ENCODE measurements at regions not wholly inside any gene's neighbourhood (a gene's known extent, or its start where the extent isn't known, plus 50 kb on each side); places are given as distances from the start of the nearest gene placed in this dataset.
A peak's percentile ranks its signal among the peaks of the same experiment; 100 is the strongest.
"Not testable (repeated sequence)": the region's sequence is repeated elsewhere in the genome, so short reads cannot be mapped to it uniquely, and the experiment has no call there.

DNA sequence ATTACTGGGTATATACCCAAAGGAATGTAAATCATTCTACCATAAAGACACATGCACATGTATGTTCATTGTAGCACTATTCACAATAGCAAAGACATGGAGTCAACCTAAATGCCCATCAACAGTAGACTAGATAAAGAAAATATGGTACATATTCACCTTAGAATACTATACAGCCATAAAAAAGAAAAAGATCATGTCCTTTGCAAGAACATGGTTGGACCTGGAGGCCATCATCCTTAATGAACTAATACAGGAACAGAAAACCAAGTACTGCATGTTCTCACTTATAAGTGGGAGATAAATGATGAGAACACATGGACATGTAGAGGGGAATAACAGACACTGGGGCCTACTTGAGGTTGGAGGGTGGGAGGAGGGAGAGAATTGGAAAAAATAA lies 133.2 kb upstream of the RASA1 start:
- DNase-seq (ENCODE audit: low read depth) = not testable (repeated sequence)

- DNase-seq (ENCODE audit: low read depth) = no peak
Observed at GRCh38 chr5:87136096-87136495, 131.6 kb upstream of the RASA1 start.

- no peak for DNase-seq (ENCODE audit: low read depth)
Observed at GRCh38 chr5:87136733-87137132, 130.9 kb upstream of the RASA1 start.

GRCh38 chr5:87137283-87137682 lies 130.4 kb upstream of the RASA1 start:
- DNase-seq (ENCODE audit: low read depth) = no peak

- no peak for DNase-seq (ENCODE audit: low read depth)
Observed at GRCh38 chr5:87138091-87138805, 129.4 kb upstream of the RASA1 start.

DNA sequence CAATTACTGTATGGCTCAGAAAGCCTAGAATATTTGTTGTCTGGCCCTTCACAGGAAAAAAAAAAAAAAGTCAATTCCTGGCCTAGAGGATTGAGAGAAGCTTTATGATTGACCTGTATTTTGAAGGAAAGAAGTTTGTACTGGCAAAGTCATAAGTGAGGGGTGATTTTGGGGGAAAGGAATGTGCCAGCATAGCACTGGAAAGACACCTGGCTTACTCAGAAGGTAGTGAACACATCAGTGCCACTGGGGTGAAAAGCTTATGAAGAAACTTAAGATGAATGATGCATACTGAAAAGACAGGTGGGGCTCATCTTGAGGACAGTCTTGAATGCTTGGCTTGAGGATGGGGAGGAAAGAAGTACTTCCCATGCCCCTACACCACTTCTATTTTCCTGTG lies 127.9 kb upstream of the RASA1 start:
- DNase-seq (ENCODE audit: low read depth) = no peak

DNA sequence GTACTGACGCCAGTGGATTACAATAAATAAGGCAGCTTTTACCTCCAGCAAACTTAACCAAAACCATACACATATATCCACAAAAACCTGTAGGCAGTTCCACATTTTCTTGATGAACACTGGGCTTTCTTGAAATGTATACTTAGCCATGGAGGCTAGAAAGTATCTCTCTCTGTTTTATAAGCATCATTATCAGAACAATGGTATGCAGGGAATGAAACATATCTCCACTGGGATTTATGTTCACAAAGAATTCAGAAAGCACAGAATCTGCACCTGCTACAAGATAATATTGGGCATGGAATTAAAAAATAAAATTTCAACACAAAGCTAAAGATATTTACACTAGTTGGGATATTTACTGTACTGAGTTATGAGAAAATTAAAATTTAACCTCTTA lies 126.1 kb upstream of the RASA1 start:
- DNase-seq (ENCODE audit: low read depth) = peak; percentile 60

- peak; percentile 37 for DNase-seq (ENCODE audit: low read depth)
Observed at GRCh38 chr5:87145853-87146252, 121.8 kb upstream of the RASA1 start.

DNA sequence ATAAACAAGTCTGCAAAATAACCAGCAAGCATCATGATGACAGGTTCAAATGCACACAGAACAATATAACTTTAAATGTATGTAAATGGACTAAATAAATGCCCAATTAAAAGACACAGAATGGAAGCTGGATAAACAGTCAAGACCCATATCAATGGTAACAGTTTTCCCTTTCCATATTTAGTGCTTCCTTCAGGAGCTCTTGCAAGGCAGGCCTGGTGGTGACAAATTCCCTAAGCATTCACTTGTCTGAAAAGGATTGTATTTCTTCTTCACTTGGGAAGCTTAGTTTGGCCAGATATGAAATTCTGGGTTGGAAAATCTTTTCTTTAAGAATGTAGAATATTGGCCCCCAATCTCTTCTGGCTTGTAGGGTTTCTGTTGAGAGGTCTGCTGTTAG lies 120.2 kb upstream of the RASA1 start:
- DNase-seq (ENCODE audit: low read depth) = peak; percentile 46

- no peak for DNase-seq (ENCODE audit: low read depth)
Observed at GRCh38 chr5:87150630-87151029, 117.1 kb upstream of the RASA1 start.

- peak; percentile 94 for DNase-seq (ENCODE audit: low read depth)
Observed at GRCh38 chr5:87151547-87151946, 116.1 kb upstream of the RASA1 start.

DNA sequence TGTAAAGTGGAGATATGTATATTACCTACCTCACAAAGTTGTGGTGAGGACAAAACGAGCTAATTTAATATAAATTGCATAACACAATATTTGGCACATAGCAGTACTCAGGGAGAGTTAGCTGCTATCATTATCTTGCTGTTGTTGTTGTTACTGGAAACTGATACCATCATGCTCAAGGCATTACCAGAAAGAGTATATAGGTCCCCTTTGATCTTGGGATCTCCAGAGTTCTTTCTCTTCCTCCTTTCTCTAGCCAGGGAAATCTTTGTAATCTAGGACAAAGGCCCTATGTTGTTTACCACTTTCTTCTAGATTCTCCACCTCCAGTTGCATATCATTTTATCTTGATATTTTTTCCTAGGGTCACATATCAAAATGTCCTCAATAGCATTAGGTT lies 114.8 kb upstream of the RASA1 start:
- no peak for DNase-seq (ENCODE audit: low read depth)

- DNase-seq (ENCODE audit: low read depth) = peak; percentile 53
Observed at GRCh38 chr5:87154191-87154590, 113.5 kb upstream of the RASA1 start.

GRCh38 chr5:87155106-87155505 lies 112.6 kb upstream of the RASA1 start:
- no peak for DNase-seq (ENCODE audit: low read depth)

- DNase-seq (ENCODE audit: low read depth) = peak; percentile 71
Observed at GRCh38 chr5:87156631-87157030, 111.1 kb upstream of the RASA1 start.

DNA sequence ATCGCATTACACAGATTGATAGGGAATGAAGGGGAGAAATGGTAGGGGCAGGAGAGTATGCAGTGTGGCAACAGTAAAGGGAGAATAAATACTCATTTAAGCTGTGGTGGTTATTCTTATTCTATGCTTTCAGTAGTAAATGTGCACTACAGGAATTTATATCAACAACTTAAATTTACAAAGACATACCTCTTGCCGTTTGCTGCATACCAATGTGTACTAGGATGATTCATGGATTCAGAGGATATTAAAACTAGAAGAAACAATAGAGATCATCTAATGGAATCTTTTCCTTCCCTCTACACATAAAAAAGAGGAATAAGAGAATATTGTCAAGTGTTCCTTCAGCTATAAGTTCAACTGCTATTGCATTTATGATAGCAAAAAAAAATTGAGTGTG lies 103.3 kb upstream of the RASA1 start:
- no peak for DNase-seq (ENCODE audit: low read depth)

GRCh38 chr5:87169300-87169991 lies 98.2 kb upstream of the RASA1 start:
- peak; percentile 41 for DNase-seq (ENCODE audit: low read depth)

DNA sequence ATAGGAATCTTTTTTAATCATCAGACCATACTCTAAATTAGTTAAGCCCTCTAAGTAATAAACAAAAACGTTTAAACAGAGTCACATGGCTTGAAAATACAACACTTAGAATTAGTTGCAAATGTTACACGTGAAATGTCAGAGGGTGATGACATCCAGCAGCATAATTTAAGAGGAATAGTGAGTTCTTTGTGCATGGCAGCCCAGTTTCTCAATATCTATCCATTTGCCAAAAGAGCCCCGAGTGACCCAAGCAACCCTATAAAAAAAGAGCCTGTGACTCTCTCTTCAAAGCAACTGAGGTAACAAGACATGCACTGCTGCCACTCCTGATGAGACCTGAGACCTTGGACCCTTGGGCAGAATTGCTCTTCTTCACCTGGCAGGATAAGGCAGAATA lies 96.9 kb upstream of the RASA1 start:
- no peak for DNase-seq (ENCODE audit: low read depth)

DNA sequence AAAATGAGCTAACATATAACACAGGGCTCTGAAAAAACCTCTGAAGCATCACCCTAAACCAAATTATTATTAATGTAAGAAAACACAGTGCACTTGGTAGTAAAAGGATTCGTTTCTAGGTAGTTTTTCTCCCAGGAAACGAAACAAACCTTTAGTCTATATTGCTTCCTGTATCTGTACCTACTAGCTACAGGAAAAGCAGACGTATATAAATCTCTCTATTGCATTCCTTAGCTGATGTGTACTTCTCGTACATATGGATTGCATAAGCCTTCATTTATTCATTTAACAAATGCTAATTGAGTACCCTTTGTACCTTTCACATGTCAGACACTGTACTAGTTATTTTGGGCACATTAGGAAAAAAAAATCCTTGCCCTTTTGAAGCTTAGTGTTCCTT lies 85.0 kb upstream of the RASA1 start:
- DNase-seq (ENCODE audit: low read depth) = no peak

DNA sequence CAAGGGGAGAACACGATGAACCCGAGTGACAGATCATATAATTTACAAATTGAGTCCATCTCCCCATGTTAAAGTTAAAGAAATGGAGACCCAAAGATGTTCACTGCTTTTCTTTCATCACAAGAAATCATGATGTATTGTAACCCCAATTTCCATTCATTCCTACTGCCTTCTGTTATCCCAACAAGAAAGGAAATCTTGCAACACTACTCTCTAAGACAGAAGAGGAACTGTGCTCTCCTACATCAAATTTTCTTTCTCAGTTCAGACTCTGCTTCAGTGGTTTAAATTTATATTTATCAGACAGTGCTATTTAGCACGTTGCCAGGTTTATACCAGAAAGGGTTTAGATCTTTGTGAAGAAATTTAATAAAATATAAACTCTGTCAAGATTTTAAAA lies 83.8 kb upstream of the RASA1 start:
- DNase-seq (ENCODE audit: low read depth) = no peak

DNA sequence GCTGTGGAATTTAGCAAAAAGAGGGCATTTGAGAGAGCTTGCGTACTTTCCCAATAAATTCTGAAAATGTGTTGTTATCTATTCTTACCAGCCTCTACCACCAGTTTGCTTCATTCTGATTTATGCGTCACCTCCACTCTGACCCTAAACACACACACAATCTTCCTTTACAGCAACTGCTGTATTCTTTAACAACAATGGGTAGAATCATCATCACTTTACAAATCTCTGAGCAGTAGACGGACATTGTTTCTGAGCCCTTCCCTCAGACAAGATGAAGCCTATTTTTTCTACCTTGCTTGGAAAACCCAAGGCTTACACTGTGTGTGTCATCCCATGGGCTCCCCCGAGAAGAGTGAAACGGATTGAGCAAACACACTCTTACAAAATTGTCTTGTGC lies 83.1 kb upstream of the RASA1 start:
- DNase-seq (ENCODE audit: low read depth) = no peak

DNA sequence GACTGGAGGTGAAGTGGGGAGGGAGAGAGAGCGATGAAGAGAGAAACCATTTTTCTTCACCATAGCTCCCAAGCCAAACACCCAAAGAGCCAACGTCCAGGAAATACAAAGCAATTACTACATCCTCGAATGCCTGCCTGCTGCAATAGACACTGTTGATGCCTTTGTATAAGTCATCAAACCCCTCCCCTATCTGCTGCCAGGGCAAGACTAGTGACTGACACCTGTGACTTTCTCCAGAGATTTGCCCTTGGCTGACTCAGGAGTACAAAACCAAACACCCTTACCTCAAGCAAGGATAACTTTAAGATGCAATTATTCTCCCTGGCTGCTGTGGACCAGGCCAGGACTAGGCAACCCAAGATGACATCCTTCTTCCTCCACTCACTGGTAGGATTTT lies 81.8 kb upstream of the RASA1 start:
- peak; percentile 29 for DNase-seq (ENCODE audit: low read depth)

GRCh38 chr5:87188391-87188790 lies 79.3 kb upstream of the RASA1 start:
- DNase-seq (ENCODE audit: low read depth) = peak; percentile 60

- DNase-seq (ENCODE audit: low read depth) = no peak
Observed at GRCh38 chr5:87190041-87190440, 77.6 kb upstream of the RASA1 start.

Measured in LHCN-M2 (cell line).